ENCODE measurements at regions not wholly inside any gene's neighbourhood (a gene's known extent, or its start where the extent isn't known, plus 50 kb on each side); places are given as distances from the start of the nearest gene placed in this dataset.
A peak's percentile ranks its signal among the peaks of the same experiment; 100 is the strongest.

- peak; percentile 63 for ATAC-seq
- Histone ChIP-seq H3K4me1 (no peaks in the 10 kb centered on the region), H3K9me3 (no peaks in the 10 kb centered on the region), H3K27me3 (no peaks in the 10 kb centered on the region), H3K36me3 (no peaks in the 10 kb centered on the region), H3K4me3 (no peak overlapping the region), H3K27ac (no peak overlapping the region)
- no peak for TF ChIP-seq CTCF (IDR thresholded peaks at IDR 0.05)
- intact Hi-C loops (cut with DNase I) = no loop called here
- no peak for DNase-seq
Measured at GRCh38 chrX:13223868-13224567, 95.8 kb downstream of the ATXN3L start.

GRCh38 chrX:13220916-13221315, 98.9 kb downstream of the ATXN3L start:
- H3K4me3 ChIP-seq = no peak overlapping the region
- H3K36me3 ChIP-seq = no peaks in the 10 kb centered on the region
- DNase-seq (no peak), ATAC-seq (no peak)
- no peaks in the 10 kb centered on the region for H3K9me3 ChIP-seq
- intact Hi-C loops (cut with DNase I) = no loop called here
- no peak overlapping the region for H3K27ac ChIP-seq
- TF ChIP-seq CTCF (IDR thresholded peaks at IDR 0.05) = no peak
- H3K27me3 ChIP-seq = no peaks in the 10 kb centered on the region
- H3K4me1 ChIP-seq = no peaks in the 10 kb centered on the region

GRCh38 chrX:13219991-13220764, 99.7 kb downstream of the ATXN3L start:
- H3K27me3 ChIP-seq = no peaks in the 10 kb centered on the region
- no peaks in the 10 kb centered on the region for H3K4me1 ChIP-seq
- no peak overlapping the region for H3K27ac ChIP-seq
- H3K9me3 ChIP-seq = no peaks in the 10 kb centered on the region
- no peaks in the 10 kb centered on the region for H3K36me3 ChIP-seq
- TF ChIP-seq CTCF (IDR thresholded peaks at IDR 0.05) = no peak
- H3K4me3 ChIP-seq = no peak overlapping the region
- no peak for ATAC-seq
- DNase-seq = no peak
- intact Hi-C loops (cut with DNase I) = no loop called here

- Histone ChIP-seq H3K27me3 (no peaks in the 10 kb centered on the region), H3K27ac (no peak overlapping the region), H3K4me3 (no peak overlapping the region), H3K36me3 (no peaks in the 10 kb centered on the region), H3K9me3 (no peaks in the 10 kb centered on the region), H3K4me1 (no peaks in the 10 kb centered on the region)
- TF ChIP-seq CTCF (IDR thresholded peaks at IDR 0.05) = no peak
- intact Hi-C loops (cut with DNase I) = no loop called here
- no peak for ATAC-seq
- no peak for DNase-seq
Measured at GRCh38 chrX:13218758-13219157, 101.1 kb downstream of the ATXN3L start.

- no peaks in the 10 kb centered on the region for H3K27me3 ChIP-seq
- no peak overlapping the region for H3K4me3 ChIP-seq
Measured at GRCh38 chrX:13216139-13216538, 103.7 kb downstream of the ATXN3L start.

More at GRCh38 chrX:13216139-13216538, 103.7 kb downstream of the ATXN3L start:
- ATAC-seq (no peak), DNase-seq (no peak)
- no peak overlapping the region for H3K27ac ChIP-seq
- H3K4me1 ChIP-seq = no peaks in the 10 kb centered on the region
- no peaks in the 10 kb centered on the region for H3K36me3 ChIP-seq
- intact Hi-C loops (cut with DNase I) = no loop called here
- no peak for TF ChIP-seq CTCF (IDR thresholded peaks at IDR 0.05)
- H3K9me3 ChIP-seq = no peaks in the 10 kb centered on the region
